GM12891 (cell line): ENCODE measurements at regions not wholly inside any gene's neighbourhood (a gene's known extent, or its start where the extent isn't known, plus 50 kb on each side); places are given as distances from the start of the nearest gene placed in this dataset.

Experiments
- POLR2A ChIP-seq: IDR thresholded peaks from 2 replicates; pipeline ENCODE4 v1.6.1; 2011; ENCODE audit warnings: low read depth, low read length, control low read depth
- POLR2AphosphoS5 ChIP-seq: IDR thresholded peaks from 2 replicates; pipeline ENCODE4 v1.6.1; 2011; ENCODE audit warnings: low read depth, low read length, control low read depth
- POU2F2 ChIP-seq: IDR thresholded peaks from 2 replicates; pipeline ENCODE4 v1.6.1; 2011; ENCODE audit warnings: low read depth, mild to moderate bottlenecking, control low read depth, low read length, moderate library complexity

DNA sequence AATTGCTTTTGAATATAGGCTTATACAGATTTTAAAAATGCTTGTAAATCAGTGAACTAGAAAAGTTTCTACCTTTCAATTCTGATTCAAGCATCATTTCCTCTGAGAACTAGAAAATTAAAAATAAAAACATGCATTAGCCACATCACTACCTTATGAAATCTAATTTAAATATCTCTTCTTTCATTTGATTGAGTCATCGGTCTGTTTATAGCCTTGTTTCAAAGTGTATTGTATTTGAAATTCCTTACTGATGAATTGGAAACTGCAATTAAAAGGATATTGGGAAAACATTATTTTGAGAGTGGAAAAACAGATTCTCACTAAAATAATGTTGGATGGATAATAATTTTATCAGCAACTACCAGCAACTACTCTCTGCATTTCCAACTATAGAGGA lies 717.7 kb upstream of the FAM98A start:
- TF ChIP-seq POLR2AphosphoS5 (no peak), POLR2A (no peak), POU2F2 (no peak)
